ENCODE measurements at regions not wholly inside any gene's neighbourhood (a gene's known extent, or its start where the extent isn't known, plus 50 kb on each side); places are given as distances from the start of the nearest gene placed in this dataset.

- TF ChIP-seq POLR2A (IDR thresholded peaks at IDR 0.05; ENCODE audit: low read depth, low read length) (no peak), CTCF (conservative IDR thresholded peaks at IDR 0.05; ENCODE audit: low read depth, low read length) (no peak)
Measured at GRCh38 chr3:20739814-20740213, 553.8 kb upstream of the SGO1 start.
